MM.1S (cell line): ENCODE measurements at regions not wholly inside any gene's neighbourhood (a gene's known extent, or its start where the extent isn't known, plus 50 kb on each side); places are given as distances from the start of the nearest gene placed in this dataset.

Experiments
- DNase-seq: peaks from one replicate; pipeline ENCODE4 v3.0.0-alpha.2; 2015
- H2AFZ ChIP-seq: fragments of 300-600 bp; sonication (generic); 2 replicates; pipeline ENCODE4 v1.6.0; 2016; ENCODE audit warnings: antibody characterized with exemption, low read length
- H3F3A ChIP-seq: fragments of 300-600 bp; sonication (generic); 2 replicates; pipeline ENCODE4 v1.6.1; 2016; ENCODE audit warnings: mild to moderate bottlenecking, antibody characterized with exemption, low read length, moderate library complexity, mixed read lengths; ENCODE audit not compliant: insufficient read depth
- H3K27ac ChIP-seq: fragments of 300-600 bp; sonication (generic); 2 replicates; pipeline ENCODE4 v1.5.1; 2016; ENCODE audit warnings: mild to moderate bottlenecking, low read length
- H3K27me3 ChIP-seq: fragments of 300-600 bp; sonication (generic); replicated peaks from 2 replicates; pipeline ENCODE4 v1.6.0; 2016; ENCODE audit warnings: low read length; ENCODE audit not compliant: insufficient read depth
- H3K36me3 ChIP-seq: fragments of 300-600 bp; sonication (generic); replicated peaks from 2 replicates; pipeline ENCODE4 v1.6.1; 2016; ENCODE audit warnings: mild to moderate bottlenecking, low read length, mixed read lengths; ENCODE audit not compliant: insufficient read depth
- H3K4me1 ChIP-seq: fragments of 300-600 bp; sonication (generic); 2 replicates; pipeline ENCODE4 v1.6.1; 2016; ENCODE audit warnings: low read length, mixed read lengths
- H3K4me2 ChIP-seq: fragments of 300-600 bp; sonication (generic); 2 replicates; pipeline ENCODE4 v1.6.0; 2016; ENCODE audit warnings: low read depth, low read length
- H3K4me3 ChIP-seq: fragments of 300-600 bp; sonication (generic); 2 replicates; pipeline ENCODE4 v1.5.1; 2016; ENCODE audit warnings: low read length, mixed read lengths
- H3K79me2 ChIP-seq: fragments of 300-600 bp; sonication (generic); 2 replicates; pipeline ENCODE4 v1.6.1; 2016; ENCODE audit warnings: mixed run types, low read length, mixed read lengths
- H3K9ac ChIP-seq: fragments of 300-600 bp; sonication (generic); 2 replicates; pipeline ENCODE4 v1.6.1; 2016; ENCODE audit warnings: low read length, mixed read lengths
- H3K9me2 ChIP-seq: fragments of 300-600 bp; sonication (generic); replicated peaks from 2 replicates; pipeline ENCODE4 v1.6.1; 2016; ENCODE audit warnings: mild to moderate bottlenecking, low read length, mixed read lengths; ENCODE audit not compliant: insufficient read depth
- H3K9me3 ChIP-seq: fragments of 300-600 bp; sonication (generic); replicated peaks from 2 replicates; pipeline ENCODE4 v1.6.1; 2016; ENCODE audit warnings: mild to moderate bottlenecking, low read length, mixed read lengths; ENCODE audit not compliant: insufficient read depth
- H4K20me1 ChIP-seq: fragments of 300-600 bp; sonication (generic); 2 replicates; pipeline ENCODE4 v1.6.1; 2016; ENCODE audit warnings: mild to moderate bottlenecking, low read length, moderate library complexity, mixed read lengths; ENCODE audit not compliant: insufficient read depth
- EZH2 ChIP-seq: fragments of 300-600 bp; sonication (generic); optimal IDR thresholded peaks from 2 replicates; pipeline ENCODE3; 2017; ENCODE audit warnings: low read depth, mild to moderate bottlenecking, antibody characterized with exemption, low read length, mixed read lengths
- EZH2phosphoT487 ChIP-seq: fragments of 300-600 bp; sonication (generic); IDR thresholded peaks from 2 replicates; pipeline ENCODE4 v1.6.1; 2018; ENCODE audit warnings: antibody characterized with exemption, low read length
- TF ChIP-seq, protein P1 (sequence below): fragments of 300-600 bp; sonication (generic); IDR thresholded peaks from 2 replicates; pipeline ENCODE4 v1.5.1; 2016; ENCODE audit warnings: antibody characterized with exemption, low read length, mixed read lengths

DNA sequence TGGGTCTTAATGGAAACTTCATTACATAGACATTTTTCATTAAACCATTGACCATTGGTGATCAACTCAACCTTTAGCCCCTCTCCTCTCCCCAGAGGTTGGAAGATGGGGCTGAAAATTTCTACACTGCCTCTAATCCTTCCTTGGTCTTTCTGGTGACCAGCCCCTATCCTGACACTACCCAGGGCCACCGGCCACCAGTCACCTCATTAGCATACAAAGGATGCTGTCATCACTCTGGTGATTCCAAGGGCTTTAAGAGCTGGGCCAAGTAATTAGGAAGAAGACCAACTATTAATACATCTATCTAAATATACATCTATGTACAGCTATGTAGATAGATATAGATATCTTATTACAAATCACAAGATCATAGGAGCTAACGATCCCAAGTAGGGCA, 111.2 kb upstream of the IRX6 start:
- Histone ChIP-seq H3K9me3 (no peaks in the 10 kb centered on the region), H3K4me3 (no peak overlapping the region), H3F3A (no peaks in the 10 kb centered on the region)

DNA sequence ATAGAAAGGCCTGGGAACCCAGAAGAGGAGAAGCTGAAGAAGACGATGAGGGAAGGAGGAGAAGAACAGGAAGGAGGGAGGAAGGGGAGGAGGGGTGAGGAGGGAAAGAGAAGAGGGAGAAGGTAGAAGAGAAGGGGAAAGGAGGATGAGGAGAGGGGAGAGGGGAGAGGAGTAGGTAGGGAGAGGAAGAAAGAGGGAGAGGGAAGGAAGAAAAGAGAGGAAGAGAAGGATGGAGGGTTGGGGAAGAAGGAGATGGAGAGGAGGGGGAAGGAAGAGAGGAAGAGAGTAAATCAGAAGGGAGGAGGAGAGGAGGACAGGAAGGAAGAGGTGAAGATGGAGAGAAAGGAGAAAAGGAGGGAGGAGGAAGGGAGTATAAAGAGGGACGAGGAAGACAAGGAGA, 109.6 kb upstream of the IRX6 start:
- no peaks in the 10 kb centered on the region for H4K20me1 ChIP-seq
- no peak overlapping the region for H2AFZ ChIP-seq
- TF ChIP-seq EZH2 (no peak), EZH2phosphoT487 (no peak)
- TF ChIP-seq, protein P1, sequence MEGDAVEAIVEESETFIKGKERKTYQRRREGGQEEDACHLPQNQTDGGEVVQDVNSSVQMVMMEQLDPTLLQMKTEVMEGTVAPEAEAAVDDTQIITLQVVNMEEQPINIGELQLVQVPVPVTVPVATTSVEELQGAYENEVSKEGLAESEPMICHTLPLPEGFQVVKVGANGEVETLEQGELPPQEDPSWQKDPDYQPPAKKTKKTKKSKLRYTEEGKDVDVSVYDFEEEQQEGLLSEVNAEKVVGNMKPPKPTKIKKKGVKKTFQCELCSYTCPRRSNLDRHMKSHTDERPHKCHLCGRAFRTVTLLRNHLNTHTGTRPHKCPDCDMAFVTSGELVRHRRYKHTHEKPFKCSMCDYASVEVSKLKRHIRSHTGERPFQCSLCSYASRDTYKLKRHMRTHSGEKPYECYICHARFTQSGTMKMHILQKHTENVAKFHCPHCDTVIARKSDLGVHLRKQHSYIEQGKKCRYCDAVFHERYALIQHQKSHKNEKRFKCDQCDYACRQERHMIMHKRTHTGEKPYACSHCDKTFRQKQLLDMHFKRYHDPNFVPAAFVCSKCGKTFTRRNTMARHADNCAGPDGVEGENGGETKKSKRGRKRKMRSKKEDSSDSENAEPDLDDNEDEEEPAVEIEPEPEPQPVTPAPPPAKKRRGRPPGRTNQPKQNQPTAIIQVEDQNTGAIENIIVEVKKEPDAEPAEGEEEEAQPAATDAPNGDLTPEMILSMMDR: no peak
- H3F3A ChIP-seq: no peaks in the 10 kb centered on the region
- no peaks in the 10 kb centered on the region for H3K9me2 ChIP-seq
- H3K27ac ChIP-seq: no peak overlapping the region
- no peaks in the 10 kb centered on the region for H3K27me3 ChIP-seq
- H3K9ac ChIP-seq: no peak overlapping the region
- H3K4me3 ChIP-seq: no peak overlapping the region
- no peaks in the 10 kb centered on the region for H3K79me2 ChIP-seq
- no peaks in the 10 kb centered on the region for H3K4me1 ChIP-seq
- H3K9me3 ChIP-seq: no peaks in the 10 kb centered on the region
- H3K4me2 ChIP-seq: no peak overlapping the region
- no peak for DNase-seq
- no peaks in the 10 kb centered on the region for H3K36me3 ChIP-seq

More for the DNA sequence above, 111.2 kb upstream of the IRX6 start:
- TF ChIP-seq EZH2 (no peak), EZH2phosphoT487 (no peak)
- TF ChIP-seq, protein P1: no peak
- Histone ChIP-seq H3K9ac (no peak overlapping the region), H4K20me1 (no peaks in the 10 kb centered on the region), H3K27ac (no peak overlapping the region), H3K4me1 (no peaks in the 10 kb centered on the region), H3K36me3 (no peaks in the 10 kb centered on the region), H3K27me3 (no peaks in the 10 kb centered on the region), H2AFZ (no peak overlapping the region), H3K9me2 (no peaks in the 10 kb centered on the region), H3K79me2 (no peaks in the 10 kb centered on the region), H3K4me2 (no peak overlapping the region)
- no peak for DNase-seq

DNA sequence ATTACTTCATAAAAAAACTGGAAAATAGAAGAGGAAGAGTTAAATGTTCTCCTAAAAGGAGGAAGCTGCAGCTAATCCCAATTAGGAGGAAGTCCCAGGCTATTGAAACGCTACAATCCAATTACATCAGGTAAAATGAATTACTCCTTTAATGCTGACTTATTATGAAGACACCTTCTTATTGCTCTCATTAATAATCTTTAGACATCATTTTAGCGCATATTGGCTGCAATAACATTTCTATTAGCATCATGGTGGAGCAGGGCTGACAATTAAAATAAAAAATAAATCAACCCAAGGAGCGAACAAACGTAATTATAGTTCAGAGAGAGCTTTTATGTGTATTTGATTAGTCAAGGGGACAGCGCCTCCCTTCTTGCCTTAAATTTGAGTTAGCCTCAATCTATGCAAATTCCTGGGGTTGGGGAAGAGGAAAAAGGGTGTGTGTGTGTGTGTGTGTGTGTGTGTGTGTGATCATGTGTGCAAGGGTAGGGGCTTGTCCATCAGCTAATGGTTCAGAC, 109.0 kb upstream of the IRX6 start:
- TF ChIP-seq EZH2phosphoT487 (no peak), EZH2 (no peak)
- TF ChIP-seq, protein P1: no peak
- Histone ChIP-seq H3K4me1 (no peaks in the 10 kb centered on the region), H3K27me3 (no peaks in the 10 kb centered on the region), H3K79me2 (no peaks in the 10 kb centered on the region), H3K9ac (no peak overlapping the region), H3K27ac (no peak overlapping the region), H3K9me3 (no peaks in the 10 kb centered on the region), H3F3A (no peaks in the 10 kb centered on the region), H3K4me2 (no peak overlapping the region), H3K36me3 (no peaks in the 10 kb centered on the region), H4K20me1 (no peaks in the 10 kb centered on the region), H3K4me3 (no peak overlapping the region), H3K9me2 (no peaks in the 10 kb centered on the region), H2AFZ (no peak overlapping the region)
- DNase-seq: no peak
